ENCODE measurements at regions not wholly inside any gene's neighbourhood (a gene's known extent, or its start where the extent isn't known, plus 50 kb on each side); places are given as distances from the start of the nearest gene placed in this dataset.

- Histone ChIP-seq H3K9me3 (ENCODE audit: insufficient read depth, low read depth, low read length) (no peaks in the 10 kb centered on the region), H3K4ac (ENCODE audit: low read depth, low read length) (no peak overlapping the region), H2AK5ac (ENCODE audit: low read length) (no peak overlapping the region), H2BK12ac (ENCODE audit: low read length) (no peak overlapping the region), H3K14ac (ENCODE audit: low read length) (no peak overlapping the region), H3K9ac (ENCODE audit: low read length) (no peak overlapping the region), H3K23ac (ENCODE audit: low read length) (no peak overlapping the region), H4K8ac (ENCODE audit: low read depth, low read length) (no peak overlapping the region), H3K36me3 (ENCODE audit: control insufficient read depth in 1 of 2, insufficient read depth in 2 of 2, low read length in 2 of 2) (no peaks in the 10 kb centered on the region), H3K18ac (ENCODE audit: low read length) (no peak overlapping the region), H3K79me1 (ENCODE audit: low read length) (no peaks in the 10 kb centered on the region), H3K4me3 (ENCODE audit: low read depth, low read length) (no peak overlapping the region), H3K79me2 (ENCODE audit: control insufficient read depth, insufficient read depth, low read length, poor library complexity) (no peaks in the 10 kb centered on the region), H4K12ac (ENCODE audit: low read depth, low read length) (no peak overlapping the region), H3K27ac (ENCODE audit: low read depth, low read length) (no peak overlapping the region), H3K4me2 (ENCODE audit: low read length) (no peak overlapping the region), H2BK5ac (ENCODE audit: low read depth, low read length, poor library complexity) (no peak overlapping the region), H3K4me1 (ENCODE audit: control insufficient read depth in 1 of 2, insufficient read depth in 2 of 2, low read length in 2 of 2) (no peaks in the 10 kb centered on the region), H3K27me3 (ENCODE audit: insufficient read depth, low read length) (no peaks in the 10 kb centered on the region), H2BK120ac (ENCODE audit: insufficient read depth, low read length, poor library complexity) (no peak overlapping the region), H2AFZ (ENCODE audit: insufficient read depth, low read length, poor library complexity) (no peak overlapping the region), H4K91ac (ENCODE audit: low read depth, low read length) (no peak overlapping the region)
- WGBS (ENCODE audit: extremely low coverage, insufficient coverage, insufficient read length) = no CpG with 5 or more reads among the region's 2 CpGs
- DNase-seq = peak; percentile 51 to 87
Measured at GRCh38 chr5:145280806-145281205, 554.3 kb downstream of the PRELID2 start.

GRCh38 chr5:145280214-145280613 is 554.9 kb downstream of the PRELID2 start:
- Histone ChIP-seq H3K79me2 (ENCODE audit: control insufficient read depth, insufficient read depth, low read length, poor library complexity) (no peaks in the 10 kb centered on the region), H3K36me3 (ENCODE audit: control insufficient read depth in 1 of 2, insufficient read depth in 2 of 2, low read length in 2 of 2) (no peaks in the 10 kb centered on the region), H3K4ac (ENCODE audit: low read depth, low read length) (no peak overlapping the region), H3K14ac (ENCODE audit: low read length) (no peak overlapping the region), H2AFZ (ENCODE audit: insufficient read depth, low read length, poor library complexity) (no peak overlapping the region), H3K4me1 (ENCODE audit: control insufficient read depth in 1 of 2, insufficient read depth in 2 of 2, low read length in 2 of 2) (no peaks in the 10 kb centered on the region), H4K91ac (ENCODE audit: low read depth, low read length) (no peak overlapping the region), H2BK12ac (ENCODE audit: low read length) (no peak overlapping the region), H2BK120ac (ENCODE audit: insufficient read depth, low read length, poor library complexity) (no peak overlapping the region), H3K27ac (ENCODE audit: low read depth, low read length) (no peak overlapping the region), H3K79me1 (ENCODE audit: low read length) (no peaks in the 10 kb centered on the region), H2BK5ac (ENCODE audit: low read depth, low read length, poor library complexity) (no peak overlapping the region), H2AK5ac (ENCODE audit: low read length) (no peak overlapping the region), H3K9ac (ENCODE audit: low read length) (no peak overlapping the region), H3K9me3 (ENCODE audit: insufficient read depth, low read depth, low read length) (no peaks in the 10 kb centered on the region), H3K23ac (ENCODE audit: low read length) (no peak overlapping the region), H3K4me3 (ENCODE audit: low read depth, low read length) (no peak overlapping the region), H4K8ac (ENCODE audit: low read depth, low read length) (no peak overlapping the region), H3K27me3 (ENCODE audit: insufficient read depth, low read length) (no peaks in the 10 kb centered on the region), H3K18ac (ENCODE audit: low read length) (no peak overlapping the region), H4K12ac (ENCODE audit: low read depth, low read length) (no peak overlapping the region), H3K4me2 (ENCODE audit: low read length) (no peak overlapping the region)
- DNase-seq = no peak
- no CpG with 5 or more reads among the region's 3 CpGs for WGBS (ENCODE audit: extremely low coverage, insufficient coverage, insufficient read length)

- Histone ChIP-seq H3K79me2 (ENCODE audit: control insufficient read depth, insufficient read depth, low read length, poor library complexity) (no peaks in the 10 kb centered on the region), H3K4me2 (ENCODE audit: low read length) (no peak overlapping the region), H2BK120ac (ENCODE audit: insufficient read depth, low read length, poor library complexity) (no peak overlapping the region), H2AK5ac (ENCODE audit: low read length) (no peak overlapping the region), H3K27ac (ENCODE audit: low read depth, low read length) (no peak overlapping the region), H3K9me3 (ENCODE audit: insufficient read depth, low read depth, low read length) (peaks cover 8% of the 10 kb centered on the region), H3K18ac (ENCODE audit: low read length) (no peak overlapping the region), H3K23ac (ENCODE audit: low read length) (no peak overlapping the region), H3K79me1 (ENCODE audit: low read length) (no peaks in the 10 kb centered on the region), H3K27me3 (ENCODE audit: insufficient read depth, low read length) (no peaks in the 10 kb centered on the region), H2BK12ac (ENCODE audit: low read length) (no peak overlapping the region), H3K9ac (ENCODE audit: low read length) (no peak overlapping the region), H3K36me3 (ENCODE audit: control insufficient read depth in 1 of 2, insufficient read depth in 2 of 2, low read length in 2 of 2) (no peaks in the 10 kb centered on the region), H2BK5ac (ENCODE audit: low read depth, low read length, poor library complexity) (no peak overlapping the region), H3K4me3 (ENCODE audit: low read depth, low read length) (no peak overlapping the region), H3K14ac (ENCODE audit: low read length) (no peak overlapping the region), H4K12ac (ENCODE audit: low read depth, low read length) (no peak overlapping the region), H3K4me1 (ENCODE audit: control insufficient read depth in 1 of 2, insufficient read depth in 2 of 2, low read length in 2 of 2) (no peaks in the 10 kb centered on the region), H4K8ac (ENCODE audit: low read depth, low read length) (no peak overlapping the region), H3K4ac (ENCODE audit: low read depth, low read length) (no peak overlapping the region), H4K91ac (ENCODE audit: low read depth, low read length) (no peak overlapping the region), H2AFZ (ENCODE audit: insufficient read depth, low read length, poor library complexity) (no peak overlapping the region)
- DNase-seq = peak; percentile 74 to 77
Measured at GRCh38 chr5:145260670-145261069, 574.5 kb downstream of the PRELID2 start.

GRCh38 chr5:145247745-145248040 is 587.4 kb downstream of the PRELID2 start:
- no peak overlapping the region for H2BK120ac ChIP-seq (ENCODE audit: insufficient read depth, low read length, poor library complexity)
- H3K36me3 ChIP-seq (ENCODE audit: control insufficient read depth in 1 of 2, insufficient read depth in 2 of 2, low read length in 2 of 2) = no peaks in the 10 kb centered on the region
- no peak overlapping the region for H3K14ac ChIP-seq (ENCODE audit: low read length)
- no peak overlapping the region for H3K4ac ChIP-seq (ENCODE audit: low read depth, low read length)
- H3K27me3 ChIP-seq (ENCODE audit: insufficient read depth, low read length) = no peaks in the 10 kb centered on the region
- H3K9me3 ChIP-seq (ENCODE audit: insufficient read depth, low read depth, low read length) = no peaks in the 10 kb centered on the region
- no peak overlapping the region for H3K23ac ChIP-seq (ENCODE audit: low read length)
- H2AK5ac ChIP-seq (ENCODE audit: low read length) = no peak overlapping the region
- H3K18ac ChIP-seq (ENCODE audit: low read length) = no peak overlapping the region
- H3K27ac ChIP-seq (ENCODE audit: low read depth, low read length) = peak overlapping the region; percentile 14
- no peak overlapping the region for H3K9ac ChIP-seq (ENCODE audit: low read length)
- H4K8ac ChIP-seq (ENCODE audit: low read depth, low read length) = no peak overlapping the region
- no peak overlapping the region for H2BK12ac ChIP-seq (ENCODE audit: low read length)
- H3K4me1 ChIP-seq (ENCODE audit: control insufficient read depth in 1 of 2, insufficient read depth in 2 of 2, low read length in 2 of 2) = peaks cover 5 to 11% of the 10 kb centered on the region in 2 experiments
- H3K79me2 ChIP-seq (ENCODE audit: control insufficient read depth, insufficient read depth, low read length, poor library complexity) = no peaks in the 10 kb centered on the region
- peaks cover 2% of the 10 kb centered on the region for H3K79me1 ChIP-seq (ENCODE audit: low read length)
- H3K4me3 ChIP-seq (ENCODE audit: low read depth, low read length) = no peak overlapping the region
- no CpG with 5 or more reads among the region's 2 CpGs for WGBS (ENCODE audit: extremely low coverage, insufficient coverage, insufficient read length)
- no peak overlapping the region for H4K91ac ChIP-seq (ENCODE audit: low read depth, low read length)
- peak in 1 of 2 donors; percentile 30 for DNase-seq
- no peak overlapping the region for H2AFZ ChIP-seq (ENCODE audit: insufficient read depth, low read length, poor library complexity)
- no peak overlapping the region for H3K4me2 ChIP-seq (ENCODE audit: low read length)
- no peak overlapping the region for H4K12ac ChIP-seq (ENCODE audit: low read depth, low read length)
- H2BK5ac ChIP-seq (ENCODE audit: low read depth, low read length, poor library complexity) = no peak overlapping the region

All from trophoblast cell (in vitro differentiated cells and primary cell).